ENCODE measurements at regions not wholly inside any gene's neighbourhood (a gene's known extent, or its start where the extent isn't known, plus 50 kb on each side); places are given as distances from the start of the nearest gene placed in this dataset.
A peak's percentile ranks its signal among the peaks of the same experiment; 100 is the strongest.

DNA sequence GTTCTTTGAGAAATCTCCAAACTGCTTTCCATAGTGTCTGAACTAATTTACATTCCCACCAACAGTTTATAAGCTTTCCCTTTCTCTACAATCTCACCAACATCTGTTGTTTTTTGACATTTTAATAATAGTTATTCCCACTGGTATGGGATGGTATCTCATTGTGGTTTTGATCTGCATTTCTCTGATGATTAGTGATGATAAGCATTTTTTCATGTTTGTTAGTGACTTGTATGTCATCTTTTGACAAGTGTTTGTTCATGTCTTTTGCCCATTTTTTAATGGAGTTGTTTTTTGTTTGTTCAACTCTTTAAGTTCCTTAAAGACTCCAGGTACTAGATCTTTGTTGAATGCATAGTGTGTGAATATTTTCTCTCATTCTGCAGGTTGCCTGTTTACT, 116.6 kb upstream of the TSC22D2 start:
- Histone ChIP-seq H3K9me3 (replicated peaks; ENCODE audit: insufficient read depth, low read length) (no peaks in the 10 kb centered on the region), H3K4me3 (ENCODE audit: low read length) (no peak overlapping the region), H3K36me3 (replicated peaks; ENCODE audit: insufficient read depth, low read length) (no peaks in the 10 kb centered on the region), H2AFZ (ENCODE audit: low read length) (no peak overlapping the region), H3F3A (ENCODE audit: insufficient read depth, low read length) (no peaks in the 10 kb centered on the region), H3K79me2 (ENCODE audit: low read length) (no peaks in the 10 kb centered on the region), H4K20me1 (ENCODE audit: insufficient read depth, low read length) (no peaks in the 10 kb centered on the region), H3K4me2 (ENCODE audit: low read depth, low read length) (no peak overlapping the region), H3K9me2 (replicated peaks; ENCODE audit: insufficient read depth, low read length) (no peaks in the 10 kb centered on the region), H3K4me1 (ENCODE audit: low read length) (no peaks in the 10 kb centered on the region), H3K27me3 (replicated peaks; ENCODE audit: insufficient read depth, low read length) (no peaks in the 10 kb centered on the region), H3K27ac (ENCODE audit: low read length) (no peak overlapping the region), H3K9ac (ENCODE audit: low read length) (no peak overlapping the region)
- DNase-seq: no peak
- TF ChIP-seq, protein P1, sequence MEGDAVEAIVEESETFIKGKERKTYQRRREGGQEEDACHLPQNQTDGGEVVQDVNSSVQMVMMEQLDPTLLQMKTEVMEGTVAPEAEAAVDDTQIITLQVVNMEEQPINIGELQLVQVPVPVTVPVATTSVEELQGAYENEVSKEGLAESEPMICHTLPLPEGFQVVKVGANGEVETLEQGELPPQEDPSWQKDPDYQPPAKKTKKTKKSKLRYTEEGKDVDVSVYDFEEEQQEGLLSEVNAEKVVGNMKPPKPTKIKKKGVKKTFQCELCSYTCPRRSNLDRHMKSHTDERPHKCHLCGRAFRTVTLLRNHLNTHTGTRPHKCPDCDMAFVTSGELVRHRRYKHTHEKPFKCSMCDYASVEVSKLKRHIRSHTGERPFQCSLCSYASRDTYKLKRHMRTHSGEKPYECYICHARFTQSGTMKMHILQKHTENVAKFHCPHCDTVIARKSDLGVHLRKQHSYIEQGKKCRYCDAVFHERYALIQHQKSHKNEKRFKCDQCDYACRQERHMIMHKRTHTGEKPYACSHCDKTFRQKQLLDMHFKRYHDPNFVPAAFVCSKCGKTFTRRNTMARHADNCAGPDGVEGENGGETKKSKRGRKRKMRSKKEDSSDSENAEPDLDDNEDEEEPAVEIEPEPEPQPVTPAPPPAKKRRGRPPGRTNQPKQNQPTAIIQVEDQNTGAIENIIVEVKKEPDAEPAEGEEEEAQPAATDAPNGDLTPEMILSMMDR (IDR thresholded peaks at IDR 0.05; ENCODE audit: low read length): no peak
- TF ChIP-seq EZH2phosphoT487 (IDR thresholded peaks at IDR 0.05; ENCODE audit: low read length) (no peak), EZH2 (optimal IDR thresholded peaks at IDR 0.05; ENCODE audit: low read depth, low read length) (no peak)

DNA sequence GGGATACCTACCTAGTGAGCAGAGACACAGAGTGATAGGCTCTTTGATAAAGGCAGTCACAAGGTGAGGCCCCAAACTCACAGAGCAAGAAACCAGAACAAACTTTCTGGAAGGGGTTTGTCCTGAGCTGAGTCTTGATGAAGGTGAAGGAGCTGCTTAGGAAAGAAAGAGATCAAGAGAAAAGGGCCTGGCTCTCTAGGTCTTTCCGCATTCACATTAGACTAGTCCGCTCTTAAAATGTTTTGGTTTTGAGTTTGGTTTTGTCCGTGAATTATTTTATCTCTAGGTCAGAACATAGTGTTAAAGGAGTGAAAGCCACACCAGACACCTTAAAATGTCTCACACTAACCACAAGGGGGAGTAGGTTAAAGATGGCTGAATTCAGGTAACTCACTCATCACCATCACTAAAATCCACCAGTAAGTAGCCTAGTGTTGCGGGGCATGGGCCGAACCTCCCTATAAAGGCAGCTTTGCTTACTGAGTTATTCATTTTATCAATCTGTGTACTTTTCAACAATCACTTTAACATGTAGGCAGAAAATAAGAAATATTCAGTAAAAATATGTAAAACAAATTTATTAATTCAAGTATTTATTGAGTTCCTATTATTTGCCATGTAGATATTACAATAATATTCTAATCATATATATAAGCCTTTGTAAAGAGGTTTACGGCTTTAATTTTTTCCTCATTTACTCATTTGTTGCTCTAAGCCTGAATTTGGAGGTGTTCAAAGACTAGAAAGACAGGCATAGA, 121.5 kb upstream of the TSC22D2 start:
- Histone ChIP-seq H3K79me2 (ENCODE audit: low read length) (no peaks in the 10 kb centered on the region), H3K4me1 (ENCODE audit: low read length) (no peaks in the 10 kb centered on the region), H4K20me1 (ENCODE audit: insufficient read depth, low read length) (no peaks in the 10 kb centered on the region), H3K9me2 (replicated peaks; ENCODE audit: insufficient read depth, low read length) (no peaks in the 10 kb centered on the region), H3K9me3 (replicated peaks; ENCODE audit: insufficient read depth, low read length) (no peaks in the 10 kb centered on the region), H3F3A (ENCODE audit: insufficient read depth, low read length) (no peaks in the 10 kb centered on the region), H3K9ac (ENCODE audit: low read length) (no peak overlapping the region), H3K27ac (ENCODE audit: low read length) (no peak overlapping the region), H3K4me2 (ENCODE audit: low read depth, low read length) (no peak overlapping the region), H3K36me3 (replicated peaks; ENCODE audit: insufficient read depth, low read length) (no peaks in the 10 kb centered on the region), H2AFZ (ENCODE audit: low read length) (no peak overlapping the region), H3K4me3 (ENCODE audit: low read length) (no peak overlapping the region), H3K27me3 (replicated peaks; ENCODE audit: insufficient read depth, low read length) (no peaks in the 10 kb centered on the region)
- DNase-seq: peak; percentile 67
- TF ChIP-seq, protein P1 (IDR thresholded peaks at IDR 0.05; ENCODE audit: low read length): peak; percentile 67
- no peak for TF ChIP-seq EZH2phosphoT487 (IDR thresholded peaks at IDR 0.05; ENCODE audit: low read length)

DNA sequence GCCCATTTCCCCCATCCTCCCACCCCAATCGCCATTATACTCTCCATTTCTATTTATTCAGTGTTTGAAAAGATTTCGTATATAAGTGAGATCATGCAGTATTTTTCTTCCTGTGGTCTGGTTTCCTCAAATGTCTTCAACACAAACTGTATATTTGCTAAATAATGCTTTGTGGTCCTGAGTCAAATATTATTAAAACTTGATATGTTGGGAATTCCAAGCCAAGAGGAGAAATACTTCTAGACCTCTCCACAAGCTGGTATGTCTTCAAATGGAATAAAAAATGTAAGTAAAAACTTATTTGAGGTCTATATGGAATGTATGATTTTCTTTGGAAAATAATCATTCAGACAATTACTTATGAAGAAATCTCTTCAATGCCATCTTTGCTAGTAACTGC, 122.5 kb upstream of the TSC22D2 start:
- no peak overlapping the region for H2AFZ ChIP-seq (ENCODE audit: low read length)
- H3K4me1 ChIP-seq (ENCODE audit: low read length): no peaks in the 10 kb centered on the region
- no peak for TF ChIP-seq EZH2phosphoT487 (IDR thresholded peaks at IDR 0.05; ENCODE audit: low read length)
- TF ChIP-seq, protein P1 (IDR thresholded peaks at IDR 0.05; ENCODE audit: low read length): no peak
- TF ChIP-seq EZH2 (optimal IDR thresholded peaks at IDR 0.05; ENCODE audit: low read depth, low read length): no peak
- no peaks in the 10 kb centered on the region for H3K79me2 ChIP-seq (ENCODE audit: low read length)
- H3K27me3 ChIP-seq (replicated peaks; ENCODE audit: insufficient read depth, low read length): no peaks in the 10 kb centered on the region
- H3F3A ChIP-seq (ENCODE audit: insufficient read depth, low read length): no peaks in the 10 kb centered on the region
- no peak overlapping the region for H3K27ac ChIP-seq (ENCODE audit: low read length)
- DNase-seq: no peak
- no peak overlapping the region for H3K4me2 ChIP-seq (ENCODE audit: low read depth, low read length)
- H3K36me3 ChIP-seq (replicated peaks; ENCODE audit: insufficient read depth, low read length): no peaks in the 10 kb centered on the region
- no peaks in the 10 kb centered on the region for H3K9me3 ChIP-seq (replicated peaks; ENCODE audit: insufficient read depth, low read length)
- no peak overlapping the region for H3K9ac ChIP-seq (ENCODE audit: low read length)
- no peaks in the 10 kb centered on the region for H4K20me1 ChIP-seq (ENCODE audit: insufficient read depth, low read length)
- no peak overlapping the region for H3K4me3 ChIP-seq (ENCODE audit: low read length)
- no peaks in the 10 kb centered on the region for H3K9me2 ChIP-seq (replicated peaks; ENCODE audit: insufficient read depth, low read length)
